Heart right ventricle (tissue), 16 donors: ENCODE measurements at regions not wholly inside any gene's neighbourhood (a gene's known extent, or its start where the extent isn't known, plus 50 kb on each side); places are given as distances from the start of the nearest gene placed in this dataset.

Source experiments
- ATAC-seq, 8 donors: fragments of 200-7000 bp; cut with Tn5 transposase; one replicate each; pipeline ENCODE4 v1.9.1; 2020; ENCODE audit warnings: mild to moderate bottlenecking in 8 of 8, moderate library complexity in 8 of 8, moderate number of reproducible peaks in 1 of 8
- DNase-seq, 2 donors: peaks; one replicate each; pipeline ENCODE4 v3.0.0-alpha.2; 2020
- H3K27ac ChIP-seq, 10 donors: fragments of 200-600 bp; sonication (generic) in 2 of 10; one replicate each; pipeline versions ENCODE4 v1.5.0 to v1.8.0; 2020 to 2022; ENCODE audit warnings: mild to moderate bottlenecking in 3 of 10
- H3K27me3 ChIP-seq, 7 donors: fragments of 200-600 bp; one replicate each; pipeline ENCODE4 v1.8.0; 2021 to 2022; ENCODE audit warnings: mild to moderate bottlenecking in 2 of 7
- H3K36me3 ChIP-seq, 9 donors: fragments of 200-600 bp; sonication (generic) in 1 of 9; one replicate each; pipeline versions ENCODE4 v1.5.0 to v1.8.0; 2020 to 2022; ENCODE audit warnings: mild to moderate bottlenecking in 2 of 9
- H3K4me1 ChIP-seq, 9 donors: fragments of 200-600 bp; sonication (generic) in 1 of 9; one replicate each; pipeline versions ENCODE4 v1.5.0 to v1.8.0; 2020 to 2022; ENCODE audit warnings: mild to moderate bottlenecking in 4 of 9
- H3K4me3 ChIP-seq, 10 donors: fragments of 200-600 bp; sonication (generic) in 2 of 10; one replicate each; pipeline versions ENCODE4 v1.5.0 to v1.8.0; 2020 to 2022; ENCODE audit warnings: mild to moderate bottlenecking in 7 of 10, moderate library complexity in 2 of 10
- H3K9me3 ChIP-seq, 11 donors: fragments of 200-600 bp in 10 of 11; sonication (generic) in 2 of 11; one replicate each; pipeline versions ENCODE4 v1.5.0 to v1.8.0; 2013 to 2022; ENCODE audit warnings: mild to moderate bottlenecking in 2 of 11, control low read depth in 1 of 11, moderate library complexity in 1 of 11
- CTCF ChIP-seq, 9 donors: fragments of 200-600 bp; sonication (generic) in 2 of 9; IDR thresholded peaks; one replicate each; pipeline versions ENCODE4 v1.5.0 to v1.8.0; 2021 to 2022; ENCODE audit warnings: antibody characterized with exemption in 9 of 9, mild to moderate bottlenecking in 5 of 9, moderate library complexity in 1 of 9
- WGBS, 2 donors: extraction: QIAGEN DNeasy Blood & Tissue Kit; methylation state at CpG; one replicate each; pipeline ENCODE4 v1.1.7; 2013; ENCODE audit warnings: inconsistent platforms in 1 of 2; 5-methylcytosine and 5-hydroxymethylcytosine counted together
- intact Hi-C, 10 donors: fragments of 100-400 bp; cut with DNase I; formaldehyde crosslinking; loops; one replicate each; pipeline versions ENCODE4 v1.11.1 to v1.14.2; 2022
- donor health status: Arrhythmogenic right ventricular cardiomyopathy.
- donor health status: ischemic (EF 13 %, LVEDD 7.1; RV severe dilation, severe dysfunction).
- donor health status: healthy with polysubstance abuse.
- donor health status: DM: no; HTN: yes; CAD: no.
- donor health status: DM: no; HTN: no; CAD: no.
- donor health status: ischemic (EF 25% LVEDD 6.9; RV normal size, moderate dysfunction).
- donor health status: ischemic (EF 25% LVEDD 5.7; RV mildly dilated, moderate dysfunction).
- donor health status: healthy.
- donor health status: DM: yes; HTN: yes; CAD: no.
- donor health status: Ischemic cardiomyopathy.
- donor health status: ischemic (EF 35%, LVEDD 5.7; RV mildly dilated, moderate dysfunction).
- donor health status: nonischemic (EF 11% LVEDD 7.7; RV severe dilation, severe dysfunction).
- donor health status: DM: yes; HTN: yes; CAD: no.
- donor health status: PGD.
- donor health status: ischemic (EF 29% LVEDD 5.4; RV normal size, mild dysfunction).
- donor health status: nonischemic (EF 23%, LVEDD 6.1; RV moderate dilation, normal function).

- no peak overlapping the region for H3K27ac ChIP-seq
- H3K9me3 ChIP-seq: no peaks in the 10 kb centered on the region
- no peaks in the 10 kb centered on the region for H3K36me3 ChIP-seq
- ATAC-seq (no peak), DNase-seq (no peak)
- WGBS, 2 donors: 50 to 58% methylated on average over 14 of the region's 14 CpGs
- TF ChIP-seq CTCF (IDR thresholded peaks at IDR 0.05): no peak
- H3K4me1 ChIP-seq: no peaks in the 10 kb centered on the region
- intact Hi-C loops: no loop called here
- H3K4me3 ChIP-seq: no peak overlapping the region
- peaks cover 0 to 37% (median 17%) of the 10 kb centered on the region in 7 donors for H3K27me3 ChIP-seq
These were observed 84.1 kb upstream of the LINGO1 start for GRCh38 chr15:77716632-77717332.

DNA sequence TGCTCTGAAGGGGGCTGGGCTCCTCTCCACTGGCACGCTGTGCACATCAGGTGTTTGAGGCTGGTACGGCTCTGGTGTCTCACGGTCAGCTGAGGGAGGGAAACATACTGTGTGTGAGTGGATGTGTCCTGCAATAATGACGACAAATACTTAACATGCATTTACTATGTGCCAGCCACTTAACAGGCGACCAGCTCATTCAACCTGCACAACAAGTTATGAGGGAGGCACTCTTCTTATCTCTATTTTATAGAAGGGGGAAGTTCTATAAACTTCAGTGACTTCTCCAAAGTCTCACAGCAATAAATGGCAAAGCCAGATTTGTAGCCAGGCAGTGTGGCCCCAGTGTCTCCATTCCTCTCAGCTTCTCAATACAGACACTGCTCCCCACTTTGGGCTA, 83.1 kb upstream of the LINGO1 start:
- 73 to 84% methylated on average over 5 of the region's 5 CpGs for WGBS, 2 donors
- intact Hi-C loops: no loop called here
- no peak for TF ChIP-seq CTCF (IDR thresholded peaks at IDR 0.05)
- Histone ChIP-seq H3K27ac (no peak overlapping the region), H3K36me3 (no peaks in the 10 kb centered on the region), H3K9me3 (no peaks in the 10 kb centered on the region), H3K27me3 (peaks cover 0 to 37% (median 17%) of the 10 kb centered on the region in 7 donors), H3K4me3 (no peak overlapping the region), H3K4me1 (no peaks in the 10 kb centered on the region)
- ATAC-seq (no peak), DNase-seq (no peak)

- H3K36me3 ChIP-seq: no peaks in the 10 kb centered on the region
- no peaks in the 10 kb centered on the region for H3K9me3 ChIP-seq
- TF ChIP-seq CTCF (IDR thresholded peaks at IDR 0.05): no peak
- no peak for ATAC-seq
- 44 to 46% methylated on average over 6 of the region's 6 CpGs for WGBS, 2 donors
- intact Hi-C loops: no loop called here
- H3K4me1 ChIP-seq: no peaks in the 10 kb centered on the region
- H3K27me3 ChIP-seq: peaks cover 0 to 37% (median 17%) of the 10 kb centered on the region in 7 donors
- no peak for DNase-seq
- no peak overlapping the region for H3K27ac ChIP-seq
- H3K4me3 ChIP-seq: no peak overlapping the region
These were observed 82.3 kb upstream of the LINGO1 start for GRCh38 chr15:77715051-77715450.

GRCh38 chr15:77714555-77714954, 81.8 kb upstream of the LINGO1 start:
- no peaks in the 10 kb centered on the region for H3K9me3 ChIP-seq
- no peak for DNase-seq
- WGBS, 2 donors: 53% methylated on average over 13 of the region's 13 CpGs
- H3K4me1 ChIP-seq: no peaks in the 10 kb centered on the region
- ATAC-seq: no peak
- H3K36me3 ChIP-seq: no peaks in the 10 kb centered on the region
- no peak for TF ChIP-seq CTCF (IDR thresholded peaks at IDR 0.05)
- no peak overlapping the region for H3K27ac ChIP-seq
- no peak overlapping the region for H3K4me3 ChIP-seq
- intact Hi-C loops: no loop called here
- peaks cover 0 to 37% (median 17%) of the 10 kb centered on the region in 7 donors for H3K27me3 ChIP-seq
